IMR-90 (cell line): ENCODE measurements at regions not wholly inside any gene's neighbourhood (a gene's known extent, or its start where the extent isn't known, plus 50 kb on each side); places are given as distances from the start of the nearest gene placed in this dataset.

Experiments
- MAZ ChIP-seq: IDR thresholded peaks from 2 replicates; pipeline ENCODE4 v1.6.1; 2012; ENCODE audit warnings: low read depth, mild to moderate bottlenecking, low read length, improper control_type of control experiment, moderate library complexity, borderline replicate concordance
- MXI1 ChIP-seq: IDR thresholded peaks from 2 replicates; pipeline ENCODE4 v1.6.1; 2012; ENCODE audit warnings: low read depth, mild to moderate bottlenecking, low read length, moderate library complexity, borderline replicate concordance
- RFX5 ChIP-seq: IDR thresholded peaks from 2 replicates; pipeline ENCODE4 v1.8.0; 2012; ENCODE audit warnings: low read depth, mild to moderate bottlenecking, low read length, moderate library complexity
- TF ChIP-seq, protein P1 (sequence below): conservative IDR thresholded peaks from 2 replicates; pipeline ENCODE4 v1.5.1; 2012; ENCODE audit warnings: mild to moderate bottlenecking, low read depth, low read length, improper control_type of control experiment
- TF ChIP-seq, protein P2 (sequence below): fragments of 150-350 bp; IDR thresholded peaks from 2 replicates; pipeline ENCODE4 v1.6.1; 2016; ENCODE audit warnings: low read depth, mild to moderate bottlenecking, low read length, moderate library complexity, borderline replicate concordance

DNA sequence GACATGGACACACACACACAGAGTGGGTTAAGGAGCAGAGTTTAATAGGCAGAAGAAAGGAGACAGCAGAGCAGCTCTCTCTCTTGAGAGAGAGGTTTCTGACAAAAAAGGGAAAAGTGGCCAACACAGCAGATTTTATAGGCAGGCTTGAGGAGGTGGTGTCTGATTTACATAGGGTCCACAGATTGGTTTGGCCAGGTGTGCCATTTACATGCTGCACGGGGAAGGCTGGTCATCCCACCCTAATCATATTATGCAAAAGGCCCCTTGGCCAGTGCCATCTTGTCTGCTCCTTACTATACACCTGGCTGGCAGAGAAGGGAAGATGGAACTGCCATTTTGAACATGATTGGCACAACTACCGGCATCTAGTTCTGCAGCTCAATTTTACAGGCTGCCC lies 240.8 kb downstream of the NPR3 start:
- TF ChIP-seq MXI1: no peak
- TF ChIP-seq, protein P1, sequence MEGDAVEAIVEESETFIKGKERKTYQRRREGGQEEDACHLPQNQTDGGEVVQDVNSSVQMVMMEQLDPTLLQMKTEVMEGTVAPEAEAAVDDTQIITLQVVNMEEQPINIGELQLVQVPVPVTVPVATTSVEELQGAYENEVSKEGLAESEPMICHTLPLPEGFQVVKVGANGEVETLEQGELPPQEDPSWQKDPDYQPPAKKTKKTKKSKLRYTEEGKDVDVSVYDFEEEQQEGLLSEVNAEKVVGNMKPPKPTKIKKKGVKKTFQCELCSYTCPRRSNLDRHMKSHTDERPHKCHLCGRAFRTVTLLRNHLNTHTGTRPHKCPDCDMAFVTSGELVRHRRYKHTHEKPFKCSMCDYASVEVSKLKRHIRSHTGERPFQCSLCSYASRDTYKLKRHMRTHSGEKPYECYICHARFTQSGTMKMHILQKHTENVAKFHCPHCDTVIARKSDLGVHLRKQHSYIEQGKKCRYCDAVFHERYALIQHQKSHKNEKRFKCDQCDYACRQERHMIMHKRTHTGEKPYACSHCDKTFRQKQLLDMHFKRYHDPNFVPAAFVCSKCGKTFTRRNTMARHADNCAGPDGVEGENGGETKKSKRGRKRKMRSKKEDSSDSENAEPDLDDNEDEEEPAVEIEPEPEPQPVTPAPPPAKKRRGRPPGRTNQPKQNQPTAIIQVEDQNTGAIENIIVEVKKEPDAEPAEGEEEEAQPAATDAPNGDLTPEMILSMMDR: no peak
- TF ChIP-seq, protein P2, sequence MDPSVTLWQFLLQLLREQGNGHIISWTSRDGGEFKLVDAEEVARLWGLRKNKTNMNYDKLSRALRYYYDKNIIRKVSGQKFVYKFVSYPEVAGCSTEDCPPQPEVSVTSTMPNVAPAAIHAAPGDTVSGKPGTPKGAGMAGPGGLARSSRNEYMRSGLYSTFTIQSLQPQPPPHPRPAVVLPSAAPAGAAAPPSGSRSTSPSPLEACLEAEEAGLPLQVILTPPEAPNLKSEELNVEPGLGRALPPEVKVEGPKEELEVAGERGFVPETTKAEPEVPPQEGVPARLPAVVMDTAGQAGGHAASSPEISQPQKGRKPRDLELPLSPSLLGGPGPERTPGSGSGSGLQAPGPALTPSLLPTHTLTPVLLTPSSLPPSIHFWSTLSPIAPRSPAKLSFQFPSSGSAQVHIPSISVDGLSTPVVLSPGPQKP: no peak
- TF ChIP-seq RFX5: no peak
- no peak for TF ChIP-seq MAZ
